DND-41 (cell line): ENCODE measurements at regions not wholly inside any gene's neighbourhood (a gene's known extent, or its start where the extent isn't known, plus 50 kb on each side); places are given as distances from the start of the nearest gene placed in this dataset.

Source experiments
- CTCF ChIP-seq: IDR thresholded peaks from 2 replicates; pipeline ENCODE4 v1.5.1; 2012; ENCODE audit warnings: borderline replicate concordance, low read length, moderate library complexity, mild to moderate bottlenecking; ENCODE audit not compliant: poor library complexity, severe bottlenecking; ENCODE audit errors: extremely low read depth
- EZH2 ChIP-seq: IDR thresholded peaks from 3 replicates; pipeline ENCODE4 v1.6.1; 2012; ENCODE audit warnings: borderline replicate concordance, low read depth, mild to moderate bottlenecking, moderate library complexity, low read length, inconsistent platforms; ENCODE audit not compliant: severe bottlenecking

GRCh38 chr2:71832388-71832787, 315.3 kb downstream of the CYP26B1 start:
- TF ChIP-seq CTCF (no peak), EZH2 (no peak)
